Keratinocyte (primary cell): ENCODE measurements at regions not wholly inside any gene's neighbourhood (a gene's known extent, or its start where the extent isn't known, plus 50 kb on each side); places are given as distances from the start of the nearest gene placed in this dataset.

Experiments
- CTCF ChIP-seq, 3 experiments: IDR thresholded peaks in 1 of 3; conservative IDR thresholded peaks in 1 of 3; optimal IDR thresholded peaks in 1 of 3; 2 replicates in 2 of 3; 3 replicates in 1 of 3; pipeline versions ENCODE3 to v1.5.1; 2011; ENCODE audit warnings: low read length in 3 of 3, mild to moderate bottlenecking in 3 of 3, moderate library complexity in 2 of 3, control low read depth in 1 of 3, inconsistent platforms in 1 of 3; ENCODE audit not compliant: insufficient read depth in 2 of 3; ENCODE audit errors: extremely low read depth in 1 of 3
- EZH2 ChIP-seq: IDR thresholded peaks from one replicate; pipeline ENCODE4 v1.6.1; 2012; ENCODE audit warnings: inconsistent platforms, mild to moderate bottlenecking, low read length, moderate library complexity

DNA sequence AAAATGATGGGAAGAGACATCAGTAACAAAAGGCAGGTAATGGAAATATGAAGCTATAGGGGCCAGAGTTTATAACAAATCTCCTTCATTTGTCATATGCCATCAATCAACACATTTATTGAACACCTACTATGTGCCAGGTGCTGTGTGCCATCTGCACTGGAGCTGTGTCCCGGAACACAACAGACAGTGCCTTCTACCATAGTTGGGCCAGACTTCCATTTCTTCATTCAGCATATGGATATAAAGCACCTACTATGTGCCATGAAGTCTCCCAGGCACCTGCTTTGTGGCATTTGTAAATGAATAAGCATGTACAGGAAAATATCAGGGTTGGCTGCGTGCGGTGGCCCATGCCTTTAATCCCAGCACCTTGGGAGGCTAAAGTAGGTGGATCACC is 112.5 kb upstream of the ERCC6L2 start:
- TF ChIP-seq CTCF (optimal IDR thresholded peaks at IDR 0.05 in 1 of 3, IDR thresholded peaks at IDR 0.05 in 1 of 3, conservative IDR thresholded peaks at IDR 0.05 in 1 of 3; ENCODE audit: extremely low read depth in 1 of 3, insufficient read depth in 2 of 3, low read length in 3 of 3) = no peak
- no peak for TF ChIP-seq EZH2
